Activated CD4-positive, alpha-beta T cell treated with anti-CD3 and anti-CD28 coated beads for 36 hours (primary cell): ENCODE measurements at regions not wholly inside any gene's neighbourhood (a gene's known extent, or its start where the extent isn't known, plus 50 kb on each side); places are given as distances from the start of the nearest gene placed in this dataset.
"Not testable (repeated sequence)": the region's sequence is repeated elsewhere in the genome, so short reads cannot be mapped to it uniquely, and the experiment has no call there.

Experiments
- ATAC-seq: fragments of 200-7000 bp; cut with Tn5 transposase; one replicate; pipeline ENCODE4 v1.10.0; 2021; ENCODE audit warnings: mild to moderate bottlenecking, moderate library complexity
- CTCF ChIA-PET: fragments of 350-600 bp; sonication (Branson Sonifier 250); formaldehyde crosslinking; loops from one replicate; lab custom pipeline; 2021; ENCODE audit warnings: antibody characterized with exemption; lab: Charles Lee
- POLR2A ChIA-PET: fragments of 350-600 bp; sonication (Branson Sonifier 250); formaldehyde crosslinking; loops from one replicate; lab custom pipeline; 2021; ENCODE audit warnings: antibody characterized with exemption, inconsistent platforms; lab: Charles Lee
- DNase-seq: peaks from one replicate; pipeline ENCODE4 v3.0.0-alpha.2; 2020
- H3K27ac Mint-ChIP-seq: one replicate; pipeline ENCODE4 v1.8.0; 2021; ENCODE audit warnings: mixed read lengths
- H3K27me3 Mint-ChIP-seq: one replicate; pipeline ENCODE4 v1.8.0; 2021; ENCODE audit warnings: mixed read lengths
- H3K36me3 Mint-ChIP-seq: one replicate; pipeline ENCODE4 v1.8.0; 2021; ENCODE audit warnings: low read depth, mixed read lengths
- H3K4me1 Mint-ChIP-seq: one replicate; pipeline ENCODE4 v1.8.0; 2021; ENCODE audit warnings: mixed read lengths
- H3K4me3 Mint-ChIP-seq: one replicate; pipeline ENCODE4 v1.8.0; 2021; ENCODE audit warnings: mild to moderate bottlenecking, moderate library complexity, mixed read lengths
- H3K9me3 Mint-ChIP-seq: one replicate; pipeline ENCODE4 v1.8.0; 2021; ENCODE audit warnings: low read depth, mixed read lengths
- intact Hi-C, 2 experiments: fragments of 100-400 bp; cut with DNase I in 1 of 2; cut with micrococcal nuclease in 1 of 2; formaldehyde crosslinking; loops; one replicate each; pipeline versions ENCODE4 v1.14.2 to v1.15.1; 2022 to 2024; cut with DNase I, micrococcal nuclease

DNA sequence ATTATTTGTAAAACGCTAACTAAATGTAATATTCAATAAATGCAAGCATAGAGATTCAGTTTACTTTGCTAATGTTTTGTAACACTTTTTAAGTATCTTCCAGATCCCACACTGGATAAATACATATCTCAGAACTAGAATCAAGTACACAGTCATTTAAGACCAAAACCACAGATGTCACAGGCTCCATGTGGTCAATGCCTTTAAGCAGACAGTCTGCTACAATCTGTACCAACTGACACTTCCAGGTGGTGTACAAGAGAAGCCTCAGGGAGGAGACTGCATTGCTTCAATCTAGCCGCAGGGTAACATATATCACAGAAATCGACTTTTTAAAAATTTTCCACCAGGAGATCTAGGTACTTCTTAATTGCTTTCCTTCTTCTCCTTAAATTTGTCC, 229.6 kb upstream of the DIAPH2 start:
- no peaks in the 10 kb centered on the region for H3K27me3 Mint-ChIP-seq
- H3K27ac Mint-ChIP-seq: no peak overlapping the region
- ATAC-seq (no peak), DNase-seq (no peak)
- intact Hi-C loops: no loop called here
- no peaks in the 10 kb centered on the region for H3K4me1 Mint-ChIP-seq
- H3K4me3 Mint-ChIP-seq: no peak overlapping the region
- ChIA-PET CTCF (no interaction called here), POLR2A (no interaction called here)
- no peaks in the 10 kb centered on the region for H3K9me3 Mint-ChIP-seq
- H3K36me3 Mint-ChIP-seq: no peaks in the 10 kb centered on the region

DNA sequence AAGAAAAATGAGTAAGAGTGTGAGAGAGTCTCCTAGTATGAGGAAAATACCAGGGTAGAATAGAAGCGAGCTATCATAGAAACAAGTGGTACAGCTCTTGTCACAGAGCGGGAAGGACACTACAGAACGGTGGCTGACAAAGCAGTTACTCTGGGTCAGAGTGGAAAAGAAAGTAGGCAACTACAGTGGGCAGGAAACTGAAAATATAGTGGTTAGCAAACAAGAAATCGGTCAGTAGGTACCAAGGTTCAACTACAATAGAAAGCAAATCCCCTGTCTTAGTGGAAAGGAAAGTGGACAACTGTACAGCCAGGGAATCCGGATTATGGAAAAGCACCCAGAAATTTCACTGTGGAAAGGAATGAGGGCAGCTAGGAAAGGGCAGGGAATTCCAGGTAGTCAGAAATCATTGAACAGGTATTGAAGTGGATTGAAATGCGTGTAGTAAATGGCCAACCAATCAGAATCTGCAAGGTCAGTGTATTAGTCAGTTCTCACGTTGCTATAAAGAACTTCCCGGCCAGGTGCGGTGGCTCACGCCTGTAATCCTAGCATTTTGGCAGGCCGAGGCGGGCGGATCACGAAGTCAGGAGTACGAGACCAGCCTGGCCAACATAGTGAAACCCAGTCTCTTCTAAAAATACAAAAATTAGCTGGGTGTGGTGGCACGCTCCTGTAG, 219.6 kb upstream of the DIAPH2 start:
- Mint-ChIP-seq H3K36me3 (no peaks in the 10 kb centered on the region), H3K27me3 (no peaks in the 10 kb centered on the region), H3K9me3 (no peaks in the 10 kb centered on the region), H3K4me3 (no peak overlapping the region), H3K4me1 (no peaks in the 10 kb centered on the region), H3K27ac (no peak overlapping the region)
- ATAC-seq (no peak), DNase-seq (no peak)
- ChIA-PET CTCF (no interaction called here), POLR2A (no interaction called here)
- intact Hi-C loops: no loop called here

DNA sequence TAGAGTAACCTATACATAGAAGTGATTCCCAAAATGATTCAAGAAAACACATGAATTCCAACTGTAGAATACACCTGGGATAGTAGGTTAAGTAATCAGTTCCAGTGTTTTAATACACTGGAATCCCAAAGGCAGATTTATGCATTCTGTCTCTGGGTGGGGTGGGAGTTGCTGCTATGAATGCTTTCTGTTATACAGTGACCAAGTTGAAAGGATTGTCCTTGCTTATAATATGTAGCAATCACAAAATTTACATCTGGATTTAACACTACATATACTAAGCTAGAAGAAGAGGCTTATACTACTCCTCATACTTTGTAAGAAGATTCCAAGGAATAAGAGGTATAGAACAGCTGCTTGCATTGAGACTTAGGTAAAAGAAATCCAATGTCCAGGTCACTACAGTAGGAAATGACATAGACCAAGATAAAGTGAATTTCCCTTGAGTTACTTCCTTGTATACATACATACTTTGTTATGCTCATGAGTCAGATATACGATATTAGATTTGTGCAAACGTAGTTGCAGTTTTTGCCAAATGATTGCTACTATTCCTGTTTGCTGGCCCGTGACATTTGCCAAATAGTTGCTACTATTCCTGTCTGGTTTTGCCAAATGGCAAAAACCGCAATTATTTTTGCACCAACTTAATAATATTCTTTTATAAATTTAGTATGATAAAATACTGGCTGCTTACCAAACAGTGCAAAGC, 210.5 kb upstream of the DIAPH2 start:
- H3K36me3 Mint-ChIP-seq: no peaks in the 10 kb centered on the region
- POLR2A ChIA-PET: no interaction called here
- DNase-seq (no peak), ATAC-seq (no peak)
- no peaks in the 10 kb centered on the region for H3K9me3 Mint-ChIP-seq
- H3K4me1 Mint-ChIP-seq: no peaks in the 10 kb centered on the region
- H3K27me3 Mint-ChIP-seq: no peaks in the 10 kb centered on the region
- H3K27ac Mint-ChIP-seq: no peak overlapping the region
- intact Hi-C loops: loop anchor here in 1 of 2 experiments (10.0 kb wide), 1 partner anchor 61 kb away; no protein-coding TSS in a partner anchor
- CTCF ChIA-PET: no interaction called here
- H3K4me3 Mint-ChIP-seq: no peak overlapping the region

DNA sequence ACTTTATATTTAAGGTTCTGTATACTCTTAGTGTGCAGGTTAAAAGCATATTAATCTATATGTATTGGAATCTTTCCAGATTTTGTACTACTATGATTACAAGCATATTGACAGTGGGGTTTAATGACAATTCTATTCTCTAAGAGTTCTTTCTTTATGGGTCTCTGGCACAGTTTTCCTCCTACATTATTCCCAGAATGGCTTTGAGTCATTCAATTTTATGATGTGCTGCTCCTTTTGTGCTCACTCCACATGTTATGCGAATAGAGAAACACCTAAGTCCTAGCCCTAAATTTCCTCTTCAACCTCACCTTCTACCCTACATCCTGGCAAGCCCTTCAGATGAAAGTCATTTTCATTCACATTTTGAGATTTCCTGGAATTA, 209.9 kb upstream of the DIAPH2 start:
- H3K36me3 Mint-ChIP-seq: no peaks in the 10 kb centered on the region
- DNase-seq (no peak), ATAC-seq (no peak)
- H3K27ac Mint-ChIP-seq: no peak overlapping the region
- H3K4me1 Mint-ChIP-seq: no peaks in the 10 kb centered on the region
- no peak overlapping the region for H3K4me3 Mint-ChIP-seq
- no peaks in the 10 kb centered on the region for H3K27me3 Mint-ChIP-seq
- ChIA-PET POLR2A (no interaction called here), CTCF (no interaction called here)
- H3K9me3 Mint-ChIP-seq: no peaks in the 10 kb centered on the region
- intact Hi-C loops: loop anchor here in 1 of 2 experiments (10.0 kb wide), 1 partner anchor 60 kb away; no protein-coding TSS in a partner anchor

DNA sequence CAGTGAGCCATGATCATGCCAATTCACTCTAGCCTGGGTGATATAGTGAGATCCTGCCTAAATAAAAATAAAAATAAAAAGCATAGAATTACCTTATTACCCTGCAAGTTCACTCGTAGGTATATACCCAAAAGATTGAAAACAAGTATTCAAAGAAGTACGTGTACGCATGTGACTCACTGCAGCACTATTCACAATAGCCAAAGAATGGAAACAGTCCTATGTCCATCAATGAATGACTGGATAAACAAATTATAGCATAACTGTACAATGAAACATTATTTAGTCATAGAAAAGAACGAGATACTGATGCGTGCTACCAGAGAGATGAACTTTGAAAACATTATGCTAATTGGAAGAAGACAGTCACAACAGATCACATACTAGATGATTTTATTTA, 204.6 kb upstream of the DIAPH2 start:
- no peaks in the 10 kb centered on the region for H3K4me1 Mint-ChIP-seq
- no peaks in the 10 kb centered on the region for H3K36me3 Mint-ChIP-seq
- ATAC-seq: no peak
- intact Hi-C loops: no loop called here
- H3K9me3 Mint-ChIP-seq: no peaks in the 10 kb centered on the region
- ChIA-PET CTCF (no interaction called here), POLR2A (no interaction called here)
- no peak for DNase-seq
- H3K27ac Mint-ChIP-seq: no peak overlapping the region
- no peak overlapping the region for H3K4me3 Mint-ChIP-seq
- no peaks in the 10 kb centered on the region for H3K27me3 Mint-ChIP-seq

DNA sequence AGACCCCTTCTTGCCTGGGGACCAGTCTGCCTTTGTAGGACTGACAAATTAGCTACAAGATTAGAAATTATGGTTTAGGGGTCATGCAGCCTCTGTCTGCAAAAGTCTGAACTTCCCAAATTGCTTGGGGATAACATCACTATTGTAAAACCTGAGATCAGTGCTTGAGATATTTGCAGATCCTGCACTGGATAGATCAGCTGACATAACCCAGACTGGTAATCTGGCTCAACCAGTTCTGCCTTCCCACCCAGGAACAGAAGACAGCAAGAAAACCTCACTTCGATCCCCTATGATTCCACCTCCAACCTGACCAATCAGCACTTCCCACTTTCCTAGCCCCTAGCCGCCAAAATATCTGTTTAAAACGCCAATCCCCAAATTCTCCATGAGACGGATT, 202.8 kb upstream of the DIAPH2 start:
- CTCF ChIA-PET: no interaction called here
- H3K9me3 Mint-ChIP-seq: no peaks in the 10 kb centered on the region
- no peaks in the 10 kb centered on the region for H3K36me3 Mint-ChIP-seq
- no peak for ATAC-seq
- H3K4me3 Mint-ChIP-seq: no peak overlapping the region
- no peak overlapping the region for H3K27ac Mint-ChIP-seq
- DNase-seq: no peak
- POLR2A ChIA-PET: no interaction called here
- intact Hi-C loops: no loop called here
- H3K27me3 Mint-ChIP-seq: no peaks in the 10 kb centered on the region
- H3K4me1 Mint-ChIP-seq: no peaks in the 10 kb centered on the region

DNA sequence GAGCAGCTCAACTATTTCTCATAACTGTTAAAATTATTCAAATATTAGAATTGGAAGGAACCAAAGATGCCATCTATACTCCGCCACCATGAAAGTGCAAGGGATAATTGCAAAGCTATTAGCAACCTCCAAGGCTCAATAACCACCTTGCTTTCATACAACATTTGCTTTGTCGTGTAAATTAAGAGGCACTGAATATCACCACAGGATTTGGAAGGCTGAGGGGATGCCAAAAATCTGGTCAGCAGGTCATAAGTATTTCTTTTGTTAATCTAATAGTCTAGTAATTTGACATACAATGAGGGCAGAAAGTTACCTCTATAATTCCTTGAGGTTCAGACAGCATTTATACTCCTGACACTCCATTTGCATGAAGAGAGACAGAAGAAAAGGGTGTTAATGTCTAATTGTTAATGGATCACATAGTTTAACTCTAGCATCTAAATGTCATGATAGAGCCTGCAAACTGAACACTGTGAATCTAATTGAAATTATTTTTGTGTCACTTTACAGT, 200.9 kb upstream of the DIAPH2 start:
- no peak for DNase-seq
- Mint-ChIP-seq H3K27ac (no peak overlapping the region), H3K27me3 (no peaks in the 10 kb centered on the region), H3K4me1 (no peaks in the 10 kb centered on the region), H3K36me3 (no peaks in the 10 kb centered on the region), H3K9me3 (no peaks in the 10 kb centered on the region), H3K4me3 (no peak overlapping the region)
- ChIA-PET POLR2A (no interaction called here), CTCF (no interaction called here)
- intact Hi-C loops: no loop called here
- ATAC-seq: no peak

DNA sequence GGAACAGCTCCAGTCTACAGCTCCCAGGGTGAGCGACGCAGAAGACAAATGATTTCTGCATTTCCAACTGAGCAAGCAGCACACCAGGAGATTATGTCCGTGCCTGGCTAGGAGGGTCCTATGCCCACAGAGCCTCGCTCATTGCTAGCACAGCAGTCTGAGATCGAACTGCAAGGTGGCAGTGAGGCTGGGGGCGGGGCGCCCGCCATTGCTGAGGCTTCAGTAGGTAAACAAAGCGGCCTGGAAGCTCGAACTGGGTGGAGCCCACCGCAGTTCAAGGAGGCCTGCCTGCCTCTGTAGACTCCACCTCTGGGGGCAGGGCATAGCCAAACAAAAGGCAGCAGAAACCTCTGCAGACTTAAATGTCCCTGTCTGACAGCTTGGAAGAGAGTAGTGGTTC, 198.0 kb upstream of the DIAPH2 start:
- POLR2A ChIA-PET, intact Hi-C loops, H3K9me3 Mint-ChIP-seq, H3K4me1 Mint-ChIP-seq, DNase-seq, H3K36me3 Mint-ChIP-seq, H3K27ac Mint-ChIP-seq, H3K27me3 Mint-ChIP-seq, ATAC-seq, CTCF ChIA-PET, H3K4me3 Mint-ChIP-seq: not testable (repeated sequence)

DNA sequence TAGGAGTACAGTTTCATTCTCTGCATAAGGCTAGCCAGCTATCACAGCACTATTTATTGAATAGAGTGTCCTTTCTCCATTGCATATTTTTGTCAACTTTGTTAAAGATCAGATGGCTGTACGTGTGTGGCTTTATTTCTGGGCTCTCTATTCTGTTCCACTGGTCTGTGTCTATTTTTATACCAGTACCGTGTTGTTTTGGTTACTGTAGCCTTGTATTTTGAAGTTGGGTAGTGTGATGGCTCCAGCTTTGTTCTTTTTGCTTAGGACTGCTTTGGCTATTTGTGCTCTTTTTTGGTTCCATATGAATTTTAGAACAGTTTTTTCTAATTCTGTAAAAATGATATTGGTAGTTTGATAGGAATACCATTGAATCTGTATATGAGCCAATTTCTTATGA, 182.1 kb upstream of the DIAPH2 start:
- no peak for ATAC-seq
- DNase-seq: no peak
- no peak overlapping the region for H3K4me3 Mint-ChIP-seq

DNA sequence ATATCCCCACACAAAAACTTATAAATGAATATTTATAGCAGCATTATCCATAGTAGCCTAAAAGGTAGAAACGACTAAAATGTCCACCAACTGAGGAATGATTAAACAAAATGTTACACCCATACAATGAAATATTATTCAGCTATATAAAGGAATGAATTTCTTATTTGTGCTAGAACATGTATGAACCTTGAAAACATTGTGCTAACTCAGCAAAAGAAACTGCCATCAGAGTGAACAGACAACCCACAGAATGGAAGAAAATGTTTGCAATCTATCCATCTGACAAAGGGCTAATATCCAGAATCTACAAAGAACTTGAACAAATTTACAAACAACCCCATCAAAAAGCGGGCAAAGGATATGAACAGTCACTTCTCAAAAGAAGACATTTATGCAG, 155.3 kb upstream of the DIAPH2 start:
- intact Hi-C loops, H3K27me3 Mint-ChIP-seq, H3K9me3 Mint-ChIP-seq, H3K36me3 Mint-ChIP-seq, ATAC-seq, DNase-seq, CTCF ChIA-PET, H3K27ac Mint-ChIP-seq, POLR2A ChIA-PET, H3K4me3 Mint-ChIP-seq, H3K4me1 Mint-ChIP-seq: not testable (repeated sequence)

More for the DNA sequence above, 182.1 kb upstream of the DIAPH2 start:
- Mint-ChIP-seq H3K9me3 (no peaks in the 10 kb centered on the region), H3K27me3 (no peaks in the 10 kb centered on the region), H3K36me3 (no peaks in the 10 kb centered on the region), H3K4me1 (no peaks in the 10 kb centered on the region), H3K27ac (no peak overlapping the region)
- intact Hi-C loops: no loop called here
- ChIA-PET CTCF (no interaction called here), POLR2A (no interaction called here)

DNA sequence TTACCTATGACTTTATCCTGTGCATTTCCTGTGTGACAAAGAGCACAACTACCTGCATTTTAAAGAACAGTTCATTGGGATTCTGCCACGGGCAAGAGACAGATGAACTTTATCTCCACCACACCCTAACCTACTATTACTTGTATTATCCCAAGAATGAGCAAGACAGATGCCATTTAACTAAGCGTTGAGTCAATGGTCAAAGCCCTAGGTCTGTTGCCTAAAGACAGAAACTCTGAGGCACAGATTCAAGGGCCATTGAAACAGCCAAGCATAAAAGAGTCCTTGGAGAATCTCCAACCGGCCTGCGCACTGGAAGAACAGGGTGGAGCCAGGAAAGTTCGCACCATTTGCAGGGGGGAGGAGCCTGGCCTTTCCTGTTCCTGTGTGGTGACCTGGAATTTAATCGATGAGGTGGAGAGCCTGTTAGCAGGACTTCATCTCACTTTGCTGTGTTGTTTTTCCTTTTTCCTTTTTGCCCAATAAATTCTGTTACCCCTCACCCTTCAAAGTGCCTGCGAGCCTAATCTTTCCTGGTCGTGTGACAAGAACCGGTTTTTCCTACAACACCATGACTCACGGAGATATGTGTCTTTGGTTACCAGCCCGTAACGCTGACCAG, 146.4 kb upstream of the DIAPH2 start:
- CTCF ChIA-PET: no interaction called here
- intact Hi-C loops: loop anchor here in 1 of 2 experiments (10.0 kb wide), 1 partner anchor 63 kb away; no protein-coding TSS in a partner anchor

More for the DNA sequence above, 146.4 kb upstream of the DIAPH2 start:
- H3K36me3 Mint-ChIP-seq: no peaks in the 10 kb centered on the region
- no peaks in the 10 kb centered on the region for H3K27me3 Mint-ChIP-seq
- DNase-seq (no peak), ATAC-seq (no peak)
- no peak overlapping the region for H3K4me3 Mint-ChIP-seq
- H3K27ac Mint-ChIP-seq: no peak overlapping the region
- H3K9me3 Mint-ChIP-seq: no peaks in the 10 kb centered on the region
- POLR2A ChIA-PET: no interaction called here
- no peaks in the 10 kb centered on the region for H3K4me1 Mint-ChIP-seq
